Stomach (tissue), 4 donors: ENCODE measurements at regions not wholly inside any gene's neighbourhood (a gene's known extent, or its start where the extent isn't known, plus 50 kb on each side); places are given as distances from the start of the nearest gene placed in this dataset.

ENCODE experiments used
- POLR2A ChIP-seq, 4 donors: fragments of 450-650 bp; IDR thresholded peaks; one replicate each; pipeline ENCODE4 v1.6.1; 2016; ENCODE audit warnings: antibody characterized with exemption in 4 of 4, control low read depth in 2 of 4, mild to moderate bottlenecking in 1 of 4, moderate library complexity in 1 of 4
- POLR2AphosphoS5 ChIP-seq, 3 donors: sonication (generic); formaldehyde crosslinking; IDR thresholded peaks; one replicate each; pipeline ENCODE4 v1.6.1; 2016; ENCODE audit warnings: antibody characterized with exemption in 3 of 3
- TF ChIP-seq, protein P1 (sequence below), 7 experiments: fragments of 450-650 bp in 4 of 7; fragments of 200-600 bp in 3 of 7; sonication (generic) in 3 of 7; IDR thresholded peaks; one replicate each; pipeline ENCODE4 v1.5.1; 2016 to 2019; ENCODE audit warnings: antibody characterized with exemption in 7 of 7, control low read depth in 2 of 7, mild to moderate bottlenecking in 1 of 7

DNA sequence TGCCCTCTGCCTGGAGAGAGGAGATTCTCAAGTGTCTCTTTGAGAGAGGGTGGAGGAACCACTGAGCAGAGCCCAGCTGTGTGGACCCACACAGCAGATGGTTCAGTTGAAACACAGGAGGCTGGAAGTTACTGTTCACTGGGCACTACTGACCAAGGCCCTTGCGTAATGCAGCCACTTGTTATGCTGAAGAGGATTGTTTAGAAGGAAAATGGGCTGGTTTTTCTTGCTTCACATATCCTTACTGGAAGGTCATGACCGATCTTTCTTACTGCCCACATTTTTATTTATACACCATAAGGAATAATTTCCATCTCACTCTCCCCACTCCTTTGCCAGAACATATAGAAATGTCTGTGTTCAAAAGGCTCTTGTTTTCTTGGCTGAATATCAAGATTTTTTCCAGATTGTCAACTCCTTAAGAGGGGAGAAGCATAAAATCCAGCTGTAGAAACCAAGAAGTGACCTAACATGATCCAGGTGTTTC lies 375.1 kb upstream of the DDHD1 start:
- TF ChIP-seq POLR2A (IDR thresholded peaks at IDR 0.05) (no peak), POLR2AphosphoS5 (IDR thresholded peaks at IDR 0.05) (no peak)
- TF ChIP-seq, protein P1, sequence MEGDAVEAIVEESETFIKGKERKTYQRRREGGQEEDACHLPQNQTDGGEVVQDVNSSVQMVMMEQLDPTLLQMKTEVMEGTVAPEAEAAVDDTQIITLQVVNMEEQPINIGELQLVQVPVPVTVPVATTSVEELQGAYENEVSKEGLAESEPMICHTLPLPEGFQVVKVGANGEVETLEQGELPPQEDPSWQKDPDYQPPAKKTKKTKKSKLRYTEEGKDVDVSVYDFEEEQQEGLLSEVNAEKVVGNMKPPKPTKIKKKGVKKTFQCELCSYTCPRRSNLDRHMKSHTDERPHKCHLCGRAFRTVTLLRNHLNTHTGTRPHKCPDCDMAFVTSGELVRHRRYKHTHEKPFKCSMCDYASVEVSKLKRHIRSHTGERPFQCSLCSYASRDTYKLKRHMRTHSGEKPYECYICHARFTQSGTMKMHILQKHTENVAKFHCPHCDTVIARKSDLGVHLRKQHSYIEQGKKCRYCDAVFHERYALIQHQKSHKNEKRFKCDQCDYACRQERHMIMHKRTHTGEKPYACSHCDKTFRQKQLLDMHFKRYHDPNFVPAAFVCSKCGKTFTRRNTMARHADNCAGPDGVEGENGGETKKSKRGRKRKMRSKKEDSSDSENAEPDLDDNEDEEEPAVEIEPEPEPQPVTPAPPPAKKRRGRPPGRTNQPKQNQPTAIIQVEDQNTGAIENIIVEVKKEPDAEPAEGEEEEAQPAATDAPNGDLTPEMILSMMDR (IDR thresholded peaks at IDR 0.05), result no peak
